Psoas muscle (tissue), 7 donors: ENCODE measurements at regions not wholly inside any gene's neighbourhood (a gene's known extent, or its start where the extent isn't known, plus 50 kb on each side); places are given as distances from the start of the nearest gene placed in this dataset.
"Not testable (repeated sequence)": the region's sequence is repeated elsewhere in the genome, so short reads cannot be mapped to it uniquely, and the experiment has no call there.

Experiments
- ATAC-seq, 4 donors: fragments of 200-7000 bp; cut with Tn5 transposase; one replicate each; pipeline ENCODE4 v1.9.1; 2020; ENCODE audit warnings: moderate library complexity in 3 of 4, mild to moderate bottlenecking in 2 of 4
- DNase-seq, 2 donors: peaks; one replicate each; pipeline ENCODE4 v3.0.0-alpha.2; 2020
- H3K27ac ChIP-seq: fragments of 200-600 bp; one replicate; pipeline ENCODE4 v1.8.0; 2022
- H3K27me3 ChIP-seq, 3 donors: fragments of 200-600 bp in 1 of 3; one replicate each; pipeline versions ENCODE4 v1.6.1 to v1.8.0; 2013 to 2022; ENCODE audit warnings: low read length in 2 of 3, mild to moderate bottlenecking in 2 of 3, moderate library complexity in 1 of 3; ENCODE audit not compliant: insufficient read depth in 3 of 3
- H3K36me3 ChIP-seq, 2 donors: fragments of 200-600 bp in 1 of 2; one replicate each; pipeline versions ENCODE4 v1.6.1 to v1.8.0; 2013 to 2022; ENCODE audit warnings: low read depth in 1 of 2, mild to moderate bottlenecking in 1 of 2, moderate library complexity in 1 of 2; ENCODE audit not compliant: insufficient read depth in 1 of 2
- H3K4me1 ChIP-seq: fragments of 200-600 bp; one replicate; pipeline ENCODE4 v1.8.0; 2022
- H3K4me3 ChIP-seq: fragments of 200-600 bp; one replicate; pipeline ENCODE4 v1.8.0; 2022; ENCODE audit warnings: mild to moderate bottlenecking
- H3K9me3 ChIP-seq: fragments of 200-600 bp; one replicate; pipeline ENCODE4 v1.8.0; 2022
- CTCF ChIP-seq: fragments of 200-600 bp; IDR thresholded peaks from one replicate; pipeline ENCODE4 v1.8.0; 2022; ENCODE audit warnings: antibody characterized with exemption
- WGBS, 3 donors: extraction: QIAGEN DNeasy Blood & Tissue Kit; methylation state at CpG; one replicate each; pipeline versions ENCODE4 v1.1.6 to v1.1.7; 2013; 5-methylcytosine and 5-hydroxymethylcytosine counted together
- intact Hi-C, 2 donors: fragments of 100-400 bp; cut with DNase I; formaldehyde crosslinking; loops; one replicate each; pipeline versions ENCODE4 v1.11.0 to v1.14.2; 2022
- donor health status: healthy with polysubstance abuse.
- donor health status: DM: no; HTN: no; CAD: no; lungs with moderate emphysema.
- donor health status: Bipolar disorder and iron deficiency.
- donor health status: healthy.
- donor health status: DM: yes; HTN: yes; CAD: no.
- donor health status: DM: no; HTN: no; CAD: no.
- donor health status: DM: yes; HTN: yes; CAD: no.

GRCh38 chr6:79138146-79138545 is 60.1 kb upstream of the PHIP start:
- Histone ChIP-seq H3K36me3 (no peaks in the 10 kb centered on the region), H3K9me3 (no peaks in the 10 kb centered on the region), H3K4me1 (no peaks in the 10 kb centered on the region), H3K4me3 (no peak overlapping the region), H3K27ac (no peak overlapping the region), H3K27me3 (no peaks in the 10 kb centered on the region)
- intact Hi-C loops, result no loop called here
- DNase-seq, result no peak
- no peak for TF ChIP-seq CTCF
- ATAC-seq, result no peak
- 58 to 77% (median 75%) methylated on average over 1 of the region's 1 CpG for WGBS, 3 donors

- Histone ChIP-seq H3K9me3 (no peaks in the 10 kb centered on the region), H3K27me3 (no peaks in the 10 kb centered on the region), H3K27ac (no peak overlapping the region), H3K4me1 (no peaks in the 10 kb centered on the region), H3K4me3 (no peak overlapping the region), H3K36me3 (no peaks in the 10 kb centered on the region)
- DNase-seq (no peak), ATAC-seq (no peak)
- no peak for TF ChIP-seq CTCF
- intact Hi-C loops, result no loop called here
- 48 to 63% (median 48%) methylated on average over 2 of the region's 2 CpGs for WGBS, 3 donors
Measured at GRCh38 chr6:79137671-79138070, 59.6 kb upstream of the PHIP start.

GRCh38 chr6:79135973-79136470 is 58.0 kb upstream of the PHIP start:
- ATAC-seq, result no peak

GRCh38 chr6:79134699-79135474 is 56.8 kb upstream of the PHIP start:
- no peak for ATAC-seq
- Histone ChIP-seq H3K36me3 (no peaks in the 10 kb centered on the region), H3K4me3 (no peak overlapping the region), H3K27ac (no peak overlapping the region), H3K9me3 (no peaks in the 10 kb centered on the region), H3K27me3 (no peaks in the 10 kb centered on the region), H3K4me1 (no peaks in the 10 kb centered on the region)
- intact Hi-C loops, result no loop called here
- no peak for DNase-seq
- no peak for TF ChIP-seq CTCF
- 71 to 75% (median 73%) methylated on average over 2 of the region's 2 CpGs for WGBS, 3 donors

More at GRCh38 chr6:79135973-79136470, 58.0 kb upstream of the PHIP start:
- H3K4me3 ChIP-seq, result no peak overlapping the region
- no peak for DNase-seq
- H3K4me1 ChIP-seq, result no peaks in the 10 kb centered on the region
- no peak overlapping the region for H3K27ac ChIP-seq
- no peaks in the 10 kb centered on the region for H3K9me3 ChIP-seq
- intact Hi-C loops, result no loop called here
- no peak for TF ChIP-seq CTCF
- H3K36me3 ChIP-seq, result no peaks in the 10 kb centered on the region
- no peaks in the 10 kb centered on the region for H3K27me3 ChIP-seq

- H3K9me3 ChIP-seq, result no peaks in the 10 kb centered on the region
- H3K36me3 ChIP-seq, result no peaks in the 10 kb centered on the region
- WGBS, 3 donors, result 73 to 79% (median 75%) methylated on average over 3 of the region's 3 CpGs
- no peak for DNase-seq
- no peak for ATAC-seq
- no peaks in the 10 kb centered on the region for H3K27me3 ChIP-seq
- H3K4me1 ChIP-seq, result no peaks in the 10 kb centered on the region
- no peak for TF ChIP-seq CTCF
- intact Hi-C loops, result no loop called here
- H3K4me3 ChIP-seq, result no peak overlapping the region
- H3K27ac ChIP-seq, result no peak overlapping the region
Measured at GRCh38 chr6:79133173-79133572, 55.1 kb upstream of the PHIP start.

GRCh38 chr6:79131220-79131619 is 53.2 kb upstream of the PHIP start:
- H3K4me1 ChIP-seq, H3K4me3 ChIP-seq, H3K27ac ChIP-seq, DNase-seq, H3K9me3 ChIP-seq, H3K27me3 ChIP-seq, intact Hi-C loops, ATAC-seq, H3K36me3 ChIP-seq: not testable (repeated sequence)
- WGBS, 3 donors, result 89 to 100% (median 91%) methylated on average over 1 of the region's 1 CpG
